ENCODE measurements at regions not wholly inside any gene's neighbourhood (a gene's known extent, or its start where the extent isn't known, plus 50 kb on each side); places are given as distances from the start of the nearest gene placed in this dataset.

- DNase-seq (ENCODE audit: low spot score), result no peak
These were observed 54.6 kb upstream of the DEPDC1 start for GRCh38 chr1:68551459-68551858.

GRCh38 chr1:68558321-68559026 is 61.6 kb upstream of the DEPDC1 start:
- no peak for DNase-seq (ENCODE audit: low spot score)

GRCh38 chr1:68565923-68566322 is 69.0 kb upstream of the DEPDC1 start:
- no peak for DNase-seq (ENCODE audit: low spot score)

GRCh38 chr1:68570871-68571270 is 74.0 kb upstream of the DEPDC1 start:
- no peak for DNase-seq (ENCODE audit: low spot score)

- no peak for DNase-seq (ENCODE audit: low spot score)
These were observed 74.8 kb upstream of the DEPDC1 start for GRCh38 chr1:68571454-68572235.

- DNase-seq (ENCODE audit: low spot score), result no peak
These were observed 88.5 kb upstream of the DEPDC1 start for GRCh38 chr1:68585351-68585750.

GRCh38 chr1:68586766-68587165 is 89.9 kb upstream of the DEPDC1 start:
- DNase-seq (ENCODE audit: low spot score), result no peak

GRCh38 chr1:68588304-68588703 is 91.4 kb upstream of the DEPDC1 start:
- no peak for DNase-seq (ENCODE audit: low spot score)

GRCh38 chr1:68590473-68590872 is 93.6 kb upstream of the DEPDC1 start:
- DNase-seq (ENCODE audit: low spot score), result peak; percentile 5

GRCh38 chr1:68594851-68595250 is 98.0 kb upstream of the DEPDC1 start:
- DNase-seq (ENCODE audit: low spot score), result no peak

GRCh38 chr1:68600049-68600661 is 103.3 kb upstream of the DEPDC1 start:
- peak; percentile 19 for DNase-seq (ENCODE audit: low spot score)

- DNase-seq (ENCODE audit: low spot score), result no peak
These were observed 111.4 kb upstream of the DEPDC1 start for GRCh38 chr1:68608289-68608688.

GRCh38 chr1:68615312-68615711 is 118.4 kb upstream of the DEPDC1 start:
- no peak for DNase-seq (ENCODE audit: low spot score)

GRCh38 chr1:68617942-68618341 is 121.1 kb upstream of the DEPDC1 start:
- no peak for DNase-seq (ENCODE audit: low spot score)

- no peak for DNase-seq (ENCODE audit: low spot score)
These were observed 123.7 kb upstream of the DEPDC1 start for GRCh38 chr1:68620571-68620970.

GRCh38 chr1:68623700-68624099 is 126.8 kb upstream of the DEPDC1 start:
- DNase-seq (ENCODE audit: low spot score), result no peak

GRCh38 chr1:68624233-68624632 is 127.4 kb upstream of the DEPDC1 start:
- no peak for DNase-seq (ENCODE audit: low spot score)

GRCh38 chr1:68625624-68626023 is 128.7 kb upstream of the DEPDC1 start:
- DNase-seq (ENCODE audit: low spot score), result no peak

GRCh38 chr1:68633141-68633919 is 136.4 kb upstream of the DEPDC1 start:
- no peak for DNase-seq (ENCODE audit: low spot score)

- DNase-seq (ENCODE audit: low spot score), result no peak
These were observed 147.6 kb upstream of the DEPDC1 start for GRCh38 chr1:68644504-68644903.

- no peak for DNase-seq (ENCODE audit: low spot score)
These were observed 154.2 kb upstream of the DEPDC1 start for GRCh38 chr1:68651115-68651514.

GRCh38 chr1:68653882-68654281 is 157.0 kb upstream of the DEPDC1 start:
- DNase-seq (ENCODE audit: low spot score), result no peak

All from HT-29 (cell line).